Trophoblast cell (in vitro differentiated cells and primary cell): ENCODE measurements at regions not wholly inside any gene's neighbourhood (a gene's known extent, or its start where the extent isn't known, plus 50 kb on each side); places are given as distances from the start of the nearest gene placed in this dataset.

Experiments
- DNase-seq, 2 donors: peaks; one replicate each; pipeline ENCODE4 v3.0.0-alpha.2; 2016
- H2AFZ ChIP-seq: 2 replicates; pipeline ENCODE4 v1.6.1; 2013; ENCODE audit warnings: low read length, moderate library complexity, mild to moderate bottlenecking; ENCODE audit not compliant: insufficient read depth, poor library complexity
- H2AK5ac ChIP-seq: 2 replicates; pipeline ENCODE4 v1.6.1; 2013; ENCODE audit warnings: mild to moderate bottlenecking, low read length
- H2BK120ac ChIP-seq: 2 replicates; pipeline ENCODE4 v1.6.1; 2013; ENCODE audit warnings: low read length, mild to moderate bottlenecking, moderate library complexity; ENCODE audit not compliant: insufficient read depth, poor library complexity
- H2BK12ac ChIP-seq: 2 replicates; pipeline ENCODE4 v1.6.1; 2013; ENCODE audit warnings: mild to moderate bottlenecking, low read length, moderate library complexity
- H2BK5ac ChIP-seq: 2 replicates; pipeline ENCODE4 v1.6.1; 2013; ENCODE audit warnings: low read length, low read depth, moderate library complexity, mild to moderate bottlenecking; ENCODE audit not compliant: poor library complexity
- H3K14ac ChIP-seq: 2 replicates; pipeline ENCODE4 v1.6.1; 2013; ENCODE audit warnings: mild to moderate bottlenecking, low read length
- H3K18ac ChIP-seq: 2 replicates; pipeline ENCODE4 v1.6.1; 2013; ENCODE audit warnings: mild to moderate bottlenecking, low read length
- H3K23ac ChIP-seq: 2 replicates; pipeline ENCODE4 v1.6.1; 2013; ENCODE audit warnings: low read length
- H3K27ac ChIP-seq: 2 replicates; pipeline ENCODE4 v1.5.1; 2013; ENCODE audit warnings: low read depth, mild to moderate bottlenecking, inconsistent platforms, low read length, moderate library complexity
- H3K27me3 ChIP-seq: 2 replicates; pipeline ENCODE4 v1.6.1; 2013; ENCODE audit warnings: inconsistent platforms, mild to moderate bottlenecking, low read length, moderate library complexity; ENCODE audit not compliant: insufficient read depth
- H3K36me3 ChIP-seq, 2 experiments: 1 replicate in 1 of 2; 2 replicates in 1 of 2; pipeline ENCODE4 v1.6.1; 2013; ENCODE audit warnings: low read length in 2 of 2, mild to moderate bottlenecking in 2 of 2, moderate library complexity in 1 of 2; ENCODE audit not compliant: insufficient read depth in 2 of 2, control insufficient read depth in 1 of 2
- H3K4ac ChIP-seq: 2 replicates; pipeline ENCODE4 v1.6.1; 2013; ENCODE audit warnings: low read depth, mild to moderate bottlenecking, low read length, moderate library complexity
- H3K4me1 ChIP-seq, 2 experiments: 1 replicate in 1 of 2; 2 replicates in 1 of 2; pipeline ENCODE4 v1.6.1; 2013; ENCODE audit warnings: low read length in 2 of 2, mild to moderate bottlenecking in 2 of 2, moderate library complexity in 1 of 2; ENCODE audit not compliant: insufficient read depth in 2 of 2, control insufficient read depth in 1 of 2
- H3K4me2 ChIP-seq: 2 replicates; pipeline ENCODE4 v1.6.1; 2013; ENCODE audit warnings: inconsistent platforms, mild to moderate bottlenecking, low read length, moderate library complexity
- H3K4me3 ChIP-seq: 2 replicates; pipeline ENCODE4 v1.5.1; 2013; ENCODE audit warnings: mild to moderate bottlenecking, low read depth, low read length, inconsistent platforms
- H3K79me1 ChIP-seq: one replicate; pipeline ENCODE4 v1.6.1; 2013; ENCODE audit warnings: low read length
- H3K79me2 ChIP-seq: 2 replicates; pipeline ENCODE4 v1.6.1; 2013; ENCODE audit warnings: low read length, mild to moderate bottlenecking; ENCODE audit not compliant: control insufficient read depth, insufficient read depth, poor library complexity
- H3K9ac ChIP-seq: 2 replicates; pipeline ENCODE4 v1.6.1; 2013; ENCODE audit warnings: mild to moderate bottlenecking, low read length
- H3K9me3 ChIP-seq: 2 replicates; pipeline ENCODE4 v1.6.1; 2013; ENCODE audit warnings: low read depth, mild to moderate bottlenecking, control low read depth, inconsistent platforms, low read length; ENCODE audit not compliant: insufficient read depth
- H4K12ac ChIP-seq: 2 replicates; pipeline ENCODE4 v1.6.1; 2013; ENCODE audit warnings: low read depth, mild to moderate bottlenecking, low read length, moderate library complexity
- H4K8ac ChIP-seq: 2 replicates; pipeline ENCODE4 v1.6.1; 2013; ENCODE audit warnings: low read depth, mild to moderate bottlenecking, low read length, moderate library complexity
- H4K91ac ChIP-seq: one replicate; pipeline ENCODE4 v1.6.1; 2013; ENCODE audit warnings: low read depth, mild to moderate bottlenecking, low read length, moderate library complexity
- WGBS: extraction: QIAGEN DNeasy Blood & Tissue Kit; methylation state at CpG from one replicate; pipeline ENCODE4 v1.1.7; 2013; ENCODE audit warnings: missing lambda C conversion rate; ENCODE audit not compliant: insufficient read length, insufficient coverage; ENCODE audit errors: extremely low coverage; 5-methylcytosine and 5-hydroxymethylcytosine counted together

GRCh38 chr6:163739408-163739725 lies 324.8 kb downstream of the QKI start:
- Histone ChIP-seq H3K9me3 (no peaks in the 10 kb centered on the region), H3K4me2 (no peak overlapping the region), H3K23ac (no peak overlapping the region), H3K27me3 (no peaks in the 10 kb centered on the region), H2BK12ac (no peak overlapping the region), H2BK120ac (no peak overlapping the region), H2AK5ac (no peak overlapping the region), H3K14ac (no peak overlapping the region), H3K4me3 (no peak overlapping the region), H4K8ac (no peak overlapping the region), H3K36me3 (no peaks in the 10 kb centered on the region), H3K18ac (no peak overlapping the region), H3K79me1 (peaks cover 2% of the 10 kb centered on the region), H3K4me1 (no peaks in the 10 kb centered on the region), H2AFZ (no peak overlapping the region), H3K9ac (no peak overlapping the region), H3K79me2 (no peaks in the 10 kb centered on the region), H4K91ac (no peak overlapping the region), H4K12ac (no peak overlapping the region), H2BK5ac (no peak overlapping the region), H3K27ac (no peak overlapping the region), H3K4ac (no peak overlapping the region)
- no peak for DNase-seq

GRCh38 chr6:163738725-163739407 lies 324.3 kb downstream of the QKI start:
- Histone ChIP-seq H3K27ac (no peak overlapping the region), H4K91ac (no peak overlapping the region), H3K23ac (no peak overlapping the region), H2BK5ac (no peak overlapping the region), H3K79me2 (no peaks in the 10 kb centered on the region), H3K4me1 (no peaks in the 10 kb centered on the region), H3K27me3 (no peaks in the 10 kb centered on the region), H2AK5ac (no peak overlapping the region), H4K8ac (no peak overlapping the region), H3K4me3 (no peak overlapping the region), H3K36me3 (no peaks in the 10 kb centered on the region), H3K79me1 (no peaks in the 10 kb centered on the region), H2AFZ (no peak overlapping the region), H2BK120ac (no peak overlapping the region), H3K4ac (no peak overlapping the region), H4K12ac (no peak overlapping the region), H2BK12ac (no peak overlapping the region), H3K4me2 (no peak overlapping the region), H3K18ac (no peak overlapping the region), H3K9me3 (no peaks in the 10 kb centered on the region), H3K14ac (no peak overlapping the region), H3K9ac (no peak overlapping the region)
- DNase-seq = no peak
- WGBS = no CpG with 5 or more reads among the region's 3 CpGs

GRCh38 chr6:163738304-163738703 lies 323.8 kb downstream of the QKI start:
- whole genome bisulfite sequencing = no CpG with 5 or more reads among the region's 3 CpGs
- no peak overlapping the region for H2AFZ ChIP-seq
- no peak overlapping the region for H4K91ac ChIP-seq
- H3K79me2 ChIP-seq = no peaks in the 10 kb centered on the region
- H2BK12ac ChIP-seq = no peak overlapping the region
- H3K4me1 ChIP-seq = no peaks in the 10 kb centered on the region
- H4K8ac ChIP-seq = no peak overlapping the region
- H3K9ac ChIP-seq = no peak overlapping the region
- H3K36me3 ChIP-seq = no peaks in the 10 kb centered on the region
- H3K4ac ChIP-seq = no peak overlapping the region
- H3K9me3 ChIP-seq = no peaks in the 10 kb centered on the region
- H3K23ac ChIP-seq = no peak overlapping the region
- H3K27me3 ChIP-seq = no peaks in the 10 kb centered on the region
- H2BK120ac ChIP-seq = no peak overlapping the region
- H3K4me2 ChIP-seq = no peak overlapping the region
- H4K12ac ChIP-seq = no peak overlapping the region
- H3K79me1 ChIP-seq = no peaks in the 10 kb centered on the region
- H2AK5ac ChIP-seq = no peak overlapping the region
- H3K18ac ChIP-seq = no peak overlapping the region
- no peak overlapping the region for H3K4me3 ChIP-seq
- no peak for DNase-seq
- H3K14ac ChIP-seq = no peak overlapping the region
- H3K27ac ChIP-seq = no peak overlapping the region
- H2BK5ac ChIP-seq = no peak overlapping the region

GRCh38 chr6:163735076-163735475 lies 320.6 kb downstream of the QKI start:
- H3K27me3 ChIP-seq = no peaks in the 10 kb centered on the region
- H4K91ac ChIP-seq = no peak overlapping the region
- no peaks in the 10 kb centered on the region for H3K36me3 ChIP-seq
- H3K4me2 ChIP-seq = no peak overlapping the region
- H3K9me3 ChIP-seq = no peaks in the 10 kb centered on the region
- H3K4ac ChIP-seq = no peak overlapping the region
- WGBS = no CpG with 5 or more reads among the region's 5 CpGs
- H3K18ac ChIP-seq = no peak overlapping the region
- H3K9ac ChIP-seq = no peak overlapping the region
- no peak overlapping the region for H4K12ac ChIP-seq
- H3K14ac ChIP-seq = no peak overlapping the region
- no peak for DNase-seq
- no peaks in the 10 kb centered on the region for H3K79me1 ChIP-seq
- H3K4me3 ChIP-seq = no peak overlapping the region
- no peak overlapping the region for H2AFZ ChIP-seq
- H3K23ac ChIP-seq = no peak overlapping the region
- no peak overlapping the region for H2BK5ac ChIP-seq
- H3K27ac ChIP-seq = no peak overlapping the region
- H2BK12ac ChIP-seq = no peak overlapping the region
- H2AK5ac ChIP-seq = no peak overlapping the region
- H3K79me2 ChIP-seq = no peaks in the 10 kb centered on the region
- H4K8ac ChIP-seq = no peak overlapping the region
- no peak overlapping the region for H2BK120ac ChIP-seq
- peaks cover 3 to 5% of the 10 kb centered on the region in 2 experiments for H3K4me1 ChIP-seq
